Stromal cell of bone marrow (primary cell): ENCODE measurements at regions not wholly inside any gene's neighbourhood (a gene's known extent, or its start where the extent isn't known, plus 50 kb on each side); places are given as distances from the start of the nearest gene placed in this dataset.
"Not testable (repeated sequence)": the region's sequence is repeated elsewhere in the genome, so short reads cannot be mapped to it uniquely, and the experiment has no call there.

Source experiments
- DNase-seq: peaks from one replicate; pipeline ENCODE4 v3.0.0-alpha.2; 2012; ENCODE audit warnings: low read depth

GRCh38 chr12:131576734-131577133 lies 134.2 kb upstream of the SFSWAP start:
- not testable (repeated sequence) for DNase-seq

- no peak for DNase-seq
These were observed 133.1 kb upstream of the SFSWAP start for GRCh38 chr12:131577766-131578165.

GRCh38 chr12:131578828-131579470 lies 131.9 kb upstream of the SFSWAP start:
- no peak for DNase-seq

- DNase-seq: no peak
These were observed 127.7 kb upstream of the SFSWAP start for GRCh38 chr12:131583090-131583712.

GRCh38 chr12:131586269-131586668 lies 124.6 kb upstream of the SFSWAP start:
- DNase-seq: no peak

- DNase-seq: no peak
These were observed 124.1 kb upstream of the SFSWAP start for GRCh38 chr12:131586761-131587160.

GRCh38 chr12:131587565-131587964 lies 123.3 kb upstream of the SFSWAP start:
- DNase-seq: no peak

- no peak for DNase-seq
These were observed 121.5 kb upstream of the SFSWAP start for GRCh38 chr12:131589221-131589897.

GRCh38 chr12:131589966-131590365 lies 120.9 kb upstream of the SFSWAP start:
- DNase-seq: no peak

- DNase-seq: no peak
These were observed 119.8 kb upstream of the SFSWAP start for GRCh38 chr12:131591136-131591535.

GRCh38 chr12:131591714-131592709 lies 118.9 kb upstream of the SFSWAP start:
- no peak for DNase-seq

- no peak for DNase-seq
These were observed 117.9 kb upstream of the SFSWAP start for GRCh38 chr12:131592972-131593371.

GRCh38 chr12:131593406-131593805 lies 117.5 kb upstream of the SFSWAP start:
- no peak for DNase-seq

GRCh38 chr12:131596115-131596514 lies 114.8 kb upstream of the SFSWAP start:
- no peak for DNase-seq

GRCh38 chr12:131597333-131597732 lies 113.6 kb upstream of the SFSWAP start:
- no peak for DNase-seq

GRCh38 chr12:131598717-131599116 lies 112.2 kb upstream of the SFSWAP start:
- no peak for DNase-seq

GRCh38 chr12:131599190-131600159 lies 111.4 kb upstream of the SFSWAP start:
- no peak for DNase-seq

GRCh38 chr12:131600160-131600532 lies 110.7 kb upstream of the SFSWAP start:
- DNase-seq: no peak

GRCh38 chr12:131601499-131601898 lies 109.4 kb upstream of the SFSWAP start:
- DNase-seq: not testable (repeated sequence)

GRCh38 chr12:131603106-131603938 lies 107.6 kb upstream of the SFSWAP start:
- no peak for DNase-seq
